ENCODE measurements at regions not wholly inside any gene's neighbourhood (a gene's known extent, or its start where the extent isn't known, plus 50 kb on each side); places are given as distances from the start of the nearest gene placed in this dataset.

- TF ChIP-seq EP300 (IDR thresholded peaks at IDR 0.05) = no peak
- TF ChIP-seq POLR2A (IDR thresholded peaks at IDR 0.05) = no peak
- TF ChIP-seq POLR2AphosphoS5 (IDR thresholded peaks at IDR 0.05) = no peak
- TF ChIP-seq CTCF (IDR thresholded peaks at IDR 0.05) = no peak
These were observed 152.5 kb upstream of the ECI2 start for GRCh38 chr6:4287811-4288244.
